ENCODE measurements at regions not wholly inside any gene's neighbourhood (a gene's known extent, or its start where the extent isn't known, plus 50 kb on each side); places are given as distances from the start of the nearest gene placed in this dataset.
A peak's percentile ranks its signal among the peaks of the same experiment; 100 is the strongest.

DNA sequence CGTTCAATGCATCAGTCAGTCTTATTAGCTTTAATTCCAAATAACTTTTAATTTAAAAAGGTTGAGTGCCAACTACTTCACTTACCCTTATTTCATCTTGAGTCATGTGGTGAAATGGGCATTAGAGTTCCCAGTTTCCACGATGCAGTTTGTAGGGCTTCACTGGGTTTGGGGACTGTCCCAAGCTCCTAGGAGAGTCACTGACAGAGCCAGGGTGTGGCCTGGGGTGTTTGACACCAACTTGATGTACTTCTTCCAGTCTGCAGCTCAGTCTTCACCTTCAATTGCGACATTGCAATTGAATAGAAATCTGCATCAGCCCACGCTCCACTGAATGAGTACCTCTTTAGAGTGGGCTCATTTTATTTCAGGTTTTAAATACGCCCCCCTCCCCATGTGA, 165.3 kb downstream of the ARL4C start (continued):
- TF ChIP-seq, protein P1, sequence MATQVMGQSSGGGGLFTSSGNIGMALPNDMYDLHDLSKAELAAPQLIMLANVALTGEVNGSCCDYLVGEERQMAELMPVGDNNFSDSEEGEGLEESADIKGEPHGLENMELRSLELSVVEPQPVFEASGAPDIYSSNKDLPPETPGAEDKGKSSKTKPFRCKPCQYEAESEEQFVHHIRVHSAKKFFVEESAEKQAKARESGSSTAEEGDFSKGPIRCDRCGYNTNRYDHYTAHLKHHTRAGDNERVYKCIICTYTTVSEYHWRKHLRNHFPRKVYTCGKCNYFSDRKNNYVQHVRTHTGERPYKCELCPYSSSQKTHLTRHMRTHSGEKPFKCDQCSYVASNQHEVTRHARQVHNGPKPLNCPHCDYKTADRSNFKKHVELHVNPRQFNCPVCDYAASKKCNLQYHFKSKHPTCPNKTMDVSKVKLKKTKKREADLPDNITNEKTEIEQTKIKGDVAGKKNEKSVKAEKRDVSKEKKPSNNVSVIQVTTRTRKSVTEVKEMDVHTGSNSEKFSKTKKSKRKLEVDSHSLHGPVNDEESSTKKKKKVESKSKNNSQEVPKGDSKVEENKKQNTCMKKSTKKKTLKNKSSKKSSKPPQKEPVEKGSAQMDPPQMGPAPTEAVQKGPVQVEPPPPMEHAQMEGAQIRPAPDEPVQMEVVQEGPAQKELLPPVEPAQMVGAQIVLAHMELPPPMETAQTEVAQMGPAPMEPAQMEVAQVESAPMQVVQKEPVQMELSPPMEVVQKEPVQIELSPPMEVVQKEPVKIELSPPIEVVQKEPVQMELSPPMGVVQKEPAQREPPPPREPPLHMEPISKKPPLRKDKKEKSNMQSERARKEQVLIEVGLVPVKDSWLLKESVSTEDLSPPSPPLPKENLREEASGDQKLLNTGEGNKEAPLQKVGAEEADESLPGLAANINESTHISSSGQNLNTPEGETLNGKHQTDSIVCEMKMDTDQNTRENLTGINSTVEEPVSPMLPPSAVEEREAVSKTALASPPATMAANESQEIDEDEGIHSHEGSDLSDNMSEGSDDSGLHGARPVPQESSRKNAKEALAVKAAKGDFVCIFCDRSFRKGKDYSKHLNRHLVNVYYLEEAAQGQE (IDR thresholded peaks at IDR 0.05; ENCODE audit: unreplicated experiment), result no peak
- TF ChIP-seq EZH2 (IDR thresholded peaks at IDR 0.05; ENCODE audit: low read depth, unreplicated experiment), result no peak
- no peak for TF ChIP-seq EZH2phosphoT487 (IDR thresholded peaks at IDR 0.05; ENCODE audit: unreplicated experiment)
- TF ChIP-seq CREB1 (CRISPR knock-in tag; IDR thresholded peaks at IDR 0.05; ENCODE audit: low read depth), result no peak
- TF ChIP-seq NANOG (IDR thresholded peaks at IDR 0.05; ENCODE audit: borderline replicate concordance), result no peak
- TF ChIP-seq, protein P2, sequence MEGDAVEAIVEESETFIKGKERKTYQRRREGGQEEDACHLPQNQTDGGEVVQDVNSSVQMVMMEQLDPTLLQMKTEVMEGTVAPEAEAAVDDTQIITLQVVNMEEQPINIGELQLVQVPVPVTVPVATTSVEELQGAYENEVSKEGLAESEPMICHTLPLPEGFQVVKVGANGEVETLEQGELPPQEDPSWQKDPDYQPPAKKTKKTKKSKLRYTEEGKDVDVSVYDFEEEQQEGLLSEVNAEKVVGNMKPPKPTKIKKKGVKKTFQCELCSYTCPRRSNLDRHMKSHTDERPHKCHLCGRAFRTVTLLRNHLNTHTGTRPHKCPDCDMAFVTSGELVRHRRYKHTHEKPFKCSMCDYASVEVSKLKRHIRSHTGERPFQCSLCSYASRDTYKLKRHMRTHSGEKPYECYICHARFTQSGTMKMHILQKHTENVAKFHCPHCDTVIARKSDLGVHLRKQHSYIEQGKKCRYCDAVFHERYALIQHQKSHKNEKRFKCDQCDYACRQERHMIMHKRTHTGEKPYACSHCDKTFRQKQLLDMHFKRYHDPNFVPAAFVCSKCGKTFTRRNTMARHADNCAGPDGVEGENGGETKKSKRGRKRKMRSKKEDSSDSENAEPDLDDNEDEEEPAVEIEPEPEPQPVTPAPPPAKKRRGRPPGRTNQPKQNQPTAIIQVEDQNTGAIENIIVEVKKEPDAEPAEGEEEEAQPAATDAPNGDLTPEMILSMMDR (conservative IDR thresholded peaks at IDR 0.05; ENCODE audit: low read depth in 2 of 2), result no peak

DNA sequence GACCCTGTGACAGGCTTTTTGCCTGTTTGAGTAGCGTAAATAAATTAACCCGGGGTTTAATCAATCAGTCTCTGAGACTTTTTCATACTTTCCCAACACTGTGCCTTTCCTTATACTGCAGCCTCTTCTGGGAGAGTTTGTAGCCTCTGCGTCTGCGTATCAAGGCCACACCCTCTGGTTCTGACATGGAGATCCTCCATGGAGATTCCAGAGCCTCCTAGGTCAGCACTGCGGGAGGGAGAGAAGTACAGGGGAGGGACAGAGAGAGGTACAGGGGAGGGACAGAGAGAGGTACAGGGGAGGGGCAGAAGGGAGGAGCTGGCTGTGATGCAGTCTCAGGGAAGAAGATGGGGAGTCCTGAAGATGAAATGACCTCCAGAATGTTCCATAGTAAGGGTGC, 166.0 kb downstream of the ARL4C start:
- no peak overlapping the region for H3K4me3 ChIP-seq
- no peaks in the 10 kb centered on the region; the same call in 1 of the 2 replicates for H3K9me2 ChIP-seq (ENCODE audit: insufficient read depth)
- no peaks in the 10 kb centered on the region for H3K9me3 Mint-ChIP-seq
- H3K27me3 Mint-ChIP-seq (ENCODE audit: insufficient read depth, low read depth, poor library complexity), result peaks cover 8% of the 10 kb centered on the region
- H3K4me1 ChIP-seq (ENCODE audit: insufficient read depth), result no peaks in the 10 kb centered on the region
- no peaks in the 10 kb centered on the region for H4K20me1 ChIP-seq (replicated peaks; ENCODE audit: insufficient read depth)
- ATAC-seq (peak; percentile 14; the same call in 1 of the 3 replicates), DNase-seq (ENCODE audit: low spot score) (no peak)
- peaks cover 15% of the 10 kb centered on the region for H3K4me1 Mint-ChIP-seq
- no peak overlapping the region for H3K4me2 ChIP-seq
- H3K27ac Mint-ChIP-seq, result no peak overlapping the region
- no peaks in the 10 kb centered on the region for H3K36me3 Mint-ChIP-seq (ENCODE audit: low read depth)
- H3K4me3 Mint-ChIP-seq, result no peak overlapping the region
- no peaks in the 10 kb centered on the region for H3K36me3 ChIP-seq (ENCODE audit: insufficient read depth)
- no peaks in the 10 kb centered on the region for H3K27me3 ChIP-seq (ENCODE audit: insufficient read depth)
- no peak overlapping the region for H2AFZ ChIP-seq
- H3K27ac ChIP-seq (ENCODE audit: low read depth), result no peak overlapping the region
- no peaks in the 10 kb centered on the region for H3K79me2 ChIP-seq (replicated peaks; ENCODE audit: insufficient read depth)
- H3F3A ChIP-seq (replicated peaks; ENCODE audit: low read depth), result no peaks in the 10 kb centered on the region
- TF ChIP-seq ZNF114 (CRISPR knock-in tag; IDR thresholded peaks at IDR 0.05), result no peak
- TF ChIP-seq EZH2 (IDR thresholded peaks at IDR 0.05; ENCODE audit: low read depth, unreplicated experiment), result no peak
- TF ChIP-seq JUNB (IDR thresholded peaks at IDR 0.05; ENCODE audit: unreplicated experiment), result no peak
- TF ChIP-seq ZNF331 (CRISPR knock-in tag; IDR thresholded peaks at IDR 0.05; ENCODE audit: low read depth), result no peak
- TF ChIP-seq, protein P3, sequence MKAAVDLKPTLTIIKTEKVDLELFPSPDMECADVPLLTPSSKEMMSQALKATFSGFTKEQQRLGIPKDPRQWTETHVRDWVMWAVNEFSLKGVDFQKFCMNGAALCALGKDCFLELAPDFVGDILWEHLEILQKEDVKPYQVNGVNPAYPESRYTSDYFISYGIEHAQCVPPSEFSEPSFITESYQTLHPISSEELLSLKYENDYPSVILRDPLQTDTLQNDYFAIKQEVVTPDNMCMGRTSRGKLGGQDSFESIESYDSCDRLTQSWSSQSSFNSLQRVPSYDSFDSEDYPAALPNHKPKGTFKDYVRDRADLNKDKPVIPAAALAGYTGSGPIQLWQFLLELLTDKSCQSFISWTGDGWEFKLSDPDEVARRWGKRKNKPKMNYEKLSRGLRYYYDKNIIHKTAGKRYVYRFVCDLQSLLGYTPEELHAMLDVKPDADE (IDR thresholded peaks at IDR 0.05), result no peak
- TF ChIP-seq CREB1 (CRISPR knock-in tag; IDR thresholded peaks at IDR 0.05; ENCODE audit: low read depth), result no peak
- TF ChIP-seq POLR2AphosphoS5 (IDR thresholded peaks at IDR 0.05; ENCODE audit: low read depth), result no peak
- TF ChIP-seq, protein P2 (conservative IDR thresholded peaks at IDR 0.05; ENCODE audit: low read depth in 2 of 2), result no peak
- no peak for TF ChIP-seq NANOG (IDR thresholded peaks at IDR 0.05; ENCODE audit: borderline replicate concordance)
- no peak for TF ChIP-seq STAT1 (IDR thresholded peaks at IDR 0.05; ENCODE audit: unreplicated experiment)
- TF ChIP-seq, protein P1 (IDR thresholded peaks at IDR 0.05; ENCODE audit: unreplicated experiment), result no peak
- TF ChIP-seq EZH2phosphoT487 (IDR thresholded peaks at IDR 0.05; ENCODE audit: unreplicated experiment), result no peak
